AG10803 (cell line): ENCODE measurements at regions not wholly inside any gene's neighbourhood (a gene's known extent, or its start where the extent isn't known, plus 50 kb on each side); places are given as distances from the start of the nearest gene placed in this dataset.

ENCODE experiments used
- DNase-seq: peaks from one replicate; pipeline ENCODE4 v3.0.0; 2010; ENCODE audit warnings: low read depth
- H3K4me3 ChIP-seq: 2 replicates; pipeline ENCODE4 v1.5.1; 2011; ENCODE audit warnings: mild to moderate bottlenecking, low read length, control low read depth
- CTCF ChIP-seq: conservative IDR thresholded peaks from 2 replicates; pipeline ENCODE4 v1.5.1; 2011; ENCODE audit warnings: mild to moderate bottlenecking, low read length, control low read depth, inconsistent platforms

- no peak for DNase-seq
- no peak for TF ChIP-seq CTCF
- H3K4me3 ChIP-seq: no peak overlapping the region
These were observed 54.9 kb upstream of the DPYSL4 start for GRCh38 chr10:132131581-132132420.

- no peak for DNase-seq
- no peak overlapping the region for H3K4me3 ChIP-seq
- TF ChIP-seq CTCF: no peak
These were observed 54.3 kb upstream of the DPYSL4 start for GRCh38 chr10:132132421-132132841.

GRCh38 chr10:132133005-132133404, 53.7 kb upstream of the DPYSL4 start:
- no peak for TF ChIP-seq CTCF

GRCh38 chr10:132133449-132134240, 53.1 kb upstream of the DPYSL4 start:
- TF ChIP-seq CTCF: no peak
- no peak for DNase-seq
- no peak overlapping the region for H3K4me3 ChIP-seq

More at GRCh38 chr10:132133005-132133404, 53.7 kb upstream of the DPYSL4 start:
- no peak overlapping the region for H3K4me3 ChIP-seq
- DNase-seq: no peak

GRCh38 chr10:132134241-132135052, 52.3 kb upstream of the DPYSL4 start:
- TF ChIP-seq CTCF: no peak; the same call in 1 of the 2 replicates
- no peak for DNase-seq
- no peak overlapping the region for H3K4me3 ChIP-seq

GRCh38 chr10:132135053-132135872, 51.5 kb upstream of the DPYSL4 start:
- TF ChIP-seq CTCF: no peak
- H3K4me3 ChIP-seq: no peak overlapping the region

More at GRCh38 chr10:132135053-132135872, 51.5 kb upstream of the DPYSL4 start:
- no peak for DNase-seq
